ENCODE measurements at regions not wholly inside any gene's neighbourhood (a gene's known extent, or its start where the extent isn't known, plus 50 kb on each side); places are given as distances from the start of the nearest gene placed in this dataset.

GRCh38 chr7:113207441-113207840 lies 89.1 kb upstream of the SMIM30 start:
- Histone ChIP-seq H3K27me3 (no peaks in the 10 kb centered on the region), H3K9me3 (no peaks in the 10 kb centered on the region), H3K4me1 (no peaks in the 10 kb centered on the region), H3K36me3 (no peaks in the 10 kb centered on the region), H3K4me3 (no peak overlapping the region), H3K27ac (no peak overlapping the region)
- WGBS (ENCODE audit: insufficient coverage, low coverage, low lambda C conversion rate, missing lambda C conversion rate), result 30% methylated on average over 3 of the region's 3 CpGs
- intact Hi-C loops (cut with DNase I), result no loop called here
- TF ChIP-seq POLR2A (IDR thresholded peaks at IDR 0.05) (no peak), CTCF (IDR thresholded peaks at IDR 0.05) (no peak)
- ATAC-seq (no peak), DNase-seq (no peak)

- no peak for DNase-seq
- Histone ChIP-seq H3K27me3 (no peaks in the 10 kb centered on the region), H3K4me1 (no peaks in the 10 kb centered on the region), H3K9me3 (no peaks in the 10 kb centered on the region), H3K27ac (no peak overlapping the region), H3K4me3 (no peak overlapping the region), H3K36me3 (no peaks in the 10 kb centered on the region)
- intact Hi-C loops (cut with DNase I), result no loop called here
- TF ChIP-seq CTCF (IDR thresholded peaks at IDR 0.05) (no peak), POLR2A (IDR thresholded peaks at IDR 0.05) (no peak)
- no peak for ATAC-seq
These were observed 86.1 kb upstream of the SMIM30 start for GRCh38 chr7:113204415-113204814.

GRCh38 chr7:113202284-113202683 lies 83.9 kb upstream of the SMIM30 start:
- Histone ChIP-seq H3K9me3 (no peaks in the 10 kb centered on the region), H3K4me3 (no peak overlapping the region), H3K36me3 (no peaks in the 10 kb centered on the region), H3K27me3 (no peaks in the 10 kb centered on the region), H3K27ac (no peak overlapping the region), H3K4me1 (no peaks in the 10 kb centered on the region)
- TF ChIP-seq POLR2A (IDR thresholded peaks at IDR 0.05) (no peak), CTCF (IDR thresholded peaks at IDR 0.05) (no peak)
- intact Hi-C loops (cut with DNase I), result no loop called here
- ATAC-seq, result no peak
- no peak for DNase-seq

GRCh38 chr7:113200281-113200680 lies 81.9 kb upstream of the SMIM30 start:
- 30% methylated on average over 2 of the region's 2 CpGs for WGBS (ENCODE audit: insufficient coverage, low coverage, low lambda C conversion rate, missing lambda C conversion rate)
- H3K27me3 ChIP-seq, result no peaks in the 10 kb centered on the region
- H3K4me1 ChIP-seq, result no peaks in the 10 kb centered on the region
- H3K9me3 ChIP-seq, result no peaks in the 10 kb centered on the region
- ATAC-seq, result no peak
- no peak overlapping the region for H3K27ac ChIP-seq
- TF ChIP-seq POLR2A (IDR thresholded peaks at IDR 0.05) (no peak), CTCF (IDR thresholded peaks at IDR 0.05) (no peak)
- intact Hi-C loops (cut with DNase I), result no loop called here
- no peak for DNase-seq
- no peak overlapping the region for H3K4me3 ChIP-seq
- H3K36me3 ChIP-seq, result no peaks in the 10 kb centered on the region

GRCh38 chr7:113199841-113200240 lies 81.5 kb upstream of the SMIM30 start:
- H3K27ac ChIP-seq, result no peak overlapping the region
- DNase-seq (no peak), ATAC-seq (no peak)
- 39% methylated on average over 2 of the region's 2 CpGs for WGBS (ENCODE audit: insufficient coverage, low coverage, low lambda C conversion rate, missing lambda C conversion rate)
- no peaks in the 10 kb centered on the region for H3K27me3 ChIP-seq
- intact Hi-C loops (cut with DNase I), result no loop called here
- TF ChIP-seq POLR2A (IDR thresholded peaks at IDR 0.05) (no peak), CTCF (IDR thresholded peaks at IDR 0.05) (no peak)
- no peak overlapping the region for H3K4me3 ChIP-seq
- H3K36me3 ChIP-seq, result no peaks in the 10 kb centered on the region
- H3K4me1 ChIP-seq, result no peaks in the 10 kb centered on the region
- H3K9me3 ChIP-seq, result no peaks in the 10 kb centered on the region
